HG02642 (cell line): ENCODE measurements at regions not wholly inside any gene's neighbourhood (a gene's known extent, or its start where the extent isn't known, plus 50 kb on each side); places are given as distances from the start of the nearest gene placed in this dataset.

Experiments used
- ATAC-seq: cut with Tn5 transposase; IDR thresholded peaks from one replicate; pipeline ENCODE4 v1.9.1; 2021; ENCODE audit warnings: mild to moderate bottlenecking; ENCODE audit not compliant: unreplicated experiment, poor library complexity

- no peak for ATAC-seq
Observed at GRCh38 chr15:98025237-98025636, 64.7 kb downstream of the ARRDC4 start.

GRCh38 chr15:98034731-98035130 lies 74.2 kb downstream of the ARRDC4 start:
- no peak for ATAC-seq

GRCh38 chr15:98035134-98035533 lies 74.6 kb downstream of the ARRDC4 start:
- no peak for ATAC-seq

- ATAC-seq: no peak
Observed at GRCh38 chr15:98035577-98036010, 75.1 kb downstream of the ARRDC4 start.

- no peak for ATAC-seq
Observed at GRCh38 chr15:98039596-98039995, 79.1 kb downstream of the ARRDC4 start.

- no peak for ATAC-seq
Observed at GRCh38 chr15:98040146-98040545, 79.6 kb downstream of the ARRDC4 start.

- no peak for ATAC-seq
Observed at GRCh38 chr15:98043160-98044014, 82.9 kb downstream of the ARRDC4 start.

GRCh38 chr15:98051734-98052133 lies 91.2 kb downstream of the ARRDC4 start:
- ATAC-seq: no peak

GRCh38 chr15:98057453-98057852 lies 97.0 kb downstream of the ARRDC4 start:
- no peak for ATAC-seq

- ATAC-seq: no peak
Observed at GRCh38 chr15:98062869-98063268, 102.4 kb downstream of the ARRDC4 start.

GRCh38 chr15:98063315-98063714 lies 102.8 kb downstream of the ARRDC4 start:
- no peak for ATAC-seq

- ATAC-seq: no peak
Observed at GRCh38 chr15:98063871-98064270, 103.4 kb downstream of the ARRDC4 start.

- ATAC-seq: no peak
Observed at GRCh38 chr15:98067339-98067738, 106.8 kb downstream of the ARRDC4 start.

GRCh38 chr15:98069256-98069655 lies 108.8 kb downstream of the ARRDC4 start:
- no peak for ATAC-seq

GRCh38 chr15:98070137-98070536 lies 109.6 kb downstream of the ARRDC4 start:
- no peak for ATAC-seq

GRCh38 chr15:98071786-98072185 lies 111.3 kb downstream of the ARRDC4 start:
- ATAC-seq: no peak

- no peak for ATAC-seq
Observed at GRCh38 chr15:98075441-98075840, 114.9 kb downstream of the ARRDC4 start.

GRCh38 chr15:98076021-98076816 lies 115.7 kb downstream of the ARRDC4 start:
- no peak for ATAC-seq

- ATAC-seq: no peak
Observed at GRCh38 chr15:98077186-98077585, 116.7 kb downstream of the ARRDC4 start.

GRCh38 chr15:98080791-98081190 lies 120.3 kb downstream of the ARRDC4 start:
- no peak for ATAC-seq

GRCh38 chr15:98083203-98083910 lies 122.9 kb downstream of the ARRDC4 start:
- no peak for ATAC-seq
